ENCODE measurements at regions not wholly inside any gene's neighbourhood (a gene's known extent, or its start where the extent isn't known, plus 50 kb on each side); places are given as distances from the start of the nearest gene placed in this dataset.
A peak's percentile ranks its signal among the peaks of the same experiment; 100 is the strongest.

- peak; percentile 34 for DNase-seq
Measured at GRCh38 chr4:90007494-90008167, 113.0 kb downstream of the MMRN1 start.

DNA sequence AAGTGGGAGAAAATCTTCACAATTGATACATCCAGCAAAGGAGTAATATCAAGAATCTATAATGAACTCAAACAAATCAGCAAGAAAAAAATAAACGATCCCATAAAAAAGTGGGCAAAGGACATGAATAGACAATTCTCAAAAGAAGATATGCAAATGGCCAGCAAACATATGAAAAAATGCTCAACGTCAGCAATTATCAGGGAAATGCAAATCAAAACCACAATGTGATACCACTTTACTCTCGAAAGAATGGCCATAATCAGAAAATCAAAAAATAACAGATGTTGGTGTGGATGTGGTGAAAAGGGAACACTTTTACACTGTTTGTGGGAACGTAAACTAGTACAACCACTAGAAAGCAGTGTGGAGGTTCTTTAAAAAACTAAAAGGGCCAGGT lies 114.3 kb upstream of the CCSER1 start:
- DNase-seq, result no peak

DNA sequence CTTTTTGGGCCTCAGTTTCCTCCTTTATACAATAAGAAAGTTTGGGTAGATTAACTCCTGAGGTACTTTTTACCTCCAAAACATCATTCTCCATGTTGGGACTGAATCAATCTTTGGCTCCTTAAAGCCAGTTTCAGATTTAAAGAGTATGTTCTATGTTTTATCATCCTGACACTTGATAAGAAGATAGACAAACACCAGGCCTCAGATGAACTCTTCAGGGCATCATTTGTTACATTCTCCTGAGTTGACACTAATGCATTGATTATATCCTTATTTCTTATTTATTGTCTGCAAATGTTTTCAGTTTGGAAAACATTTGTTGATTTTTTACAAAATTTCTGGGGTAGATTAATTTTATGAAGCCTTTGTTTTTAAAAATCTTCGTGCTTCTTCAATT lies 102.7 kb upstream of the CCSER1 start:
- no peak for DNase-seq

GRCh38 chr4:90025248-90025647 lies 101.9 kb upstream of the CCSER1 start:
- peak; percentile 21 for DNase-seq

DNA sequence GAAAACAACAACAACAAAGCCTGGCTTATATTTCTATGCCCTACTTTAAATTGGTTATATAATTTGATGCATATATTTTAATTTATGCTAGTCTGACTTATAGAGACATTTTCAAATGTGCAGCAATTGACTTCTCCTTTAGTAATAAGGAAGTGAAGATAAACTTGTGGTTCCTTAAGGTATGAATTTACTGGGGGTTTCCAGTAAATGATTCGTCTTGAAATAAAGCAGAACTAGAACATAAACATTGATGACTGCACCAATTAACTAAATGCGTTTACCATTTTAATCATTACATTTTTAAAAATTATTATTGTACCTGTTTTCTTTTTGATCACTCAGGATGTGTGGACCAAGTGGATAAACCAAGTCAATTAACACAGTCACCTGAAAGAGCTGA lies 99.6 kb upstream of the CCSER1 start:
- DNase-seq, result no peak

GRCh38 chr4:90028460-90028859 lies 98.7 kb upstream of the CCSER1 start:
- no peak for DNase-seq

- DNase-seq, result no peak
Measured at GRCh38 chr4:90030202-90030601, 97.0 kb upstream of the CCSER1 start.

- peak; percentile 32 for DNase-seq
Measured at GRCh38 chr4:90030953-90031352, 96.2 kb upstream of the CCSER1 start.

GRCh38 chr4:90039122-90039521 lies 88.1 kb upstream of the CCSER1 start:
- peak; percentile 79 for DNase-seq

DNA sequence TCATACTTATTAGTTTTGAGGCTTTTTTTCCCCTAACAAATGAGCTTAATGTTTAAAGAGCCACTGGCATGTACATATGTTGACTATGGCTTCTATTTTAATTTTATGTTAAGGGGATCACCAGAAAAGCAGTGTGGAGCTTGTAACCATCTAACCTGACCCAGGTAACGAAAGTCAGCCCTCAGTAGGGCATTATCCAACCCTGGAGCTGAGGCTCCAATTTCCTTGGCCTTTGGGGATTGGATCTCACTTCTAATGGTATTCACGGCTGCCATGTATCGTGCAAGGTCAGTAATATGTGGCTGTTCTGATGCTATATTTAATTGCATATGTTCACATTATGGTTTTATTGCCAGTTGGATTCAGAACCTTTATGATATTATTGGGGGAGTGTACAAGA lies 75.2 kb upstream of the CCSER1 start:
- DNase-seq, result no peak

- DNase-seq, result no peak
Measured at GRCh38 chr4:90057091-90057490, 70.1 kb upstream of the CCSER1 start.

DNA sequence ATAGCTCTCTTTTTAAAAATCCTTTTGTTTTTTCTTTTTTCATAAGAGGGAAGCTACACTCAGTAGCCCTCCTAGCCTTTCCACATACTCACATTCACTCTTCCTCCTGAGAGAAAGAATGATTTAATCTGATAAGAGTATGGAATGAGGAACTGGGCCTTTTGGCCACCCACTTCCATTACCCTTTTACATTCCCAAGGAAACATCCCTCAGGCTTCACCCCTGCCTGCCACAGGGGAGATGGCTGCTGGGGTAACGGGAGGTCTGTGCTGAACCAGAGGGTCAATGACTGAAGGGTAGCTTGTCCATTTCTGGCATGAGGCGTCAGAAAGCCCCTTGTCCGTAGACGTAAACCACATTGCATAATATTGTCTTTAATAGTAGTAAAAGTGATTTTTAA lies 67.2 kb upstream of the CCSER1 start:
- no peak for DNase-seq

DNA sequence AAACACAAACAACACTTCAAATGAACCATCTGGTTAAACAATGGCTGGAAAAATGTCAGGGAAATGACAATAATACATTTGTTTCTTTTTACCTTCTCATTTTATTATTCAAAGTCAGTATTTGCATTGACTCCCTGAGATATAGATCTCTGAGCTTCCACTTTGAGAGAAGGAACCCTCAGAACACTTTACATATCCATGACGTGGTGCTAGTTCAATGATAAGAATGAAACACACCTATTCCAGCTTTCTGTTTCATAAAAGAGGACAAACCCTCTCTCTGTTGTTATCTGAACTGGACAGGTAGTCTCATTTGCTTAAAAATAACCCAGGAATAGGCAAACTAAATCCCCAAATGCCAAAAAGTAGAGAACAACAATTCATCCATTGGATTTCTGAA lies 65.3 kb upstream of the CCSER1 start:
- no peak for DNase-seq

DNA sequence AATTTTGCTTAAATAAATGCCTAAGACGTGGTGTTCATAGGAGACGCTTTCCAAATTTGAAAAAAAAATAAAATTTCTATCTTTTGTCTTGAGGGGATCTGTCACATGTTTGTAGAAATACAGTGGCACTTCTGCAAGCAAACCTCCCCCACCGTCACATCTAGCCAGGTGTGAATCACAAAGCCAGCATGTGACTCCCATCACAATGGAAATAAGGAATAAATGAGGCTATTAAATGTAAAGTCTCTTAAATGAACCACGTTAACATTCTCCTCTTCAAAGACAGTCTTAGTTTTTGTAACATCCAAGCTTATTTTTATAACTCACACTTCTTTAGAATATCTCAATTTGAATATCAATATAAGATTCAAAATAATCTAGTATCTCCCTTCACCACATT lies 63.0 kb upstream of the CCSER1 start:
- no peak for DNase-seq

DNA sequence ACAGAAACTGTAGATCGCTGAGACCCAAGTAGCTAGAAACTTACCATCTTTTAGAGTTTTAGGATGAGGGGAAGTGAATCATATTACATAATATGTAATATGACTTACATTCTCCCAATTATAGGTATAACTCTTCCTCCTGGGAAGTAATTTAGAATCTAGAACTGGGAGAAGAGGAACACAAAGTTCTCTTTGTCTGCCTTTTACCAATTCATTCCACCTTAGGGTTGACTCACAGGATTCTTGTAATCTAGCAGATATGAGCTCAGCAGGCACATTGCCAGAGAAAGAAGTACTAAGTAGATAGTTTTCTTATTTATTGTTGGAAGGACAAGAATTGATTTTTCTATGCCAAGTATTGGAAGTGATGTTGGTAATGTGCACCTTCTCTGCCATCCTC lies 58.0 kb upstream of the CCSER1 start:
- DNase-seq, result no peak

- no peak for DNase-seq
Measured at GRCh38 chr4:90071289-90072235, 55.6 kb upstream of the CCSER1 start.

GRCh38 chr4:90074322-90074886 lies 52.8 kb upstream of the CCSER1 start:
- peak; percentile 91 for DNase-seq

Measured in NCI-H82 (cell line).